IPS-NIHi7 (cell line): ENCODE measurements at regions not wholly inside any gene's neighbourhood (a gene's known extent, or its start where the extent isn't known, plus 50 kb on each side); places are given as distances from the start of the nearest gene placed in this dataset.

Experiments
- DNase-seq: peaks from one replicate; pipeline ENCODE4 v3.0.0; 2012; ENCODE audit warnings: mixed read lengths; ENCODE audit errors: extremely low spot score

DNA sequence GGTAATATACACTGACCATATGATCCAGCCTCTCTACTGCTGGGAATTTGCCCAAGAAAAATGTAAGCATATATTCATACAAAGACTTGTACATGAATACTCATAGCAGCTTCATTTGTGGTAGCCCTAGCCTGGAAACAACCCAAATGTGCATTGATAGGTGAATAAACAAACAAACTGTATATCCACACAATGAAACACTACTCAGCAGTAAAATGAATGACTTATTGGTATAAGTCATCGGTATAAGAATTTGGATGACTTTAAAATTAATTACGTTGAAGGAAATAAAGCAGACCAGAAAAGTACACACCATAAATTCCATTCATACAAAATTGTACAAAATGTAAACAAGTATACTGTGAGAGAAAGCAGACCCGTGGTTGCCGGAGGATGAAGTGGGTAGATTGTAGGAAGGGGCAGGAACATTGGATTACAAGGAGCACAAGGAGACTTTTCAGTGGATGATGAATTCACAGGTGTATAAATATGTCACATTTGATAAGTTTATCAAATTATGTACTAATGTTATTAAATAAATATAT, 376.7 kb downstream of the TDRD15 start:
- no peak for DNase-seq

- DNase-seq: peak; percentile 10
Measured at GRCh38 chr2:21501376-21502027, 377.7 kb downstream of the TDRD15 start.

GRCh38 chr2:21515903-21516302, 392.1 kb downstream of the TDRD15 start:
- no peak for DNase-seq

GRCh38 chr2:21519412-21519811, 395.6 kb downstream of the TDRD15 start:
- DNase-seq: no peak

DNA sequence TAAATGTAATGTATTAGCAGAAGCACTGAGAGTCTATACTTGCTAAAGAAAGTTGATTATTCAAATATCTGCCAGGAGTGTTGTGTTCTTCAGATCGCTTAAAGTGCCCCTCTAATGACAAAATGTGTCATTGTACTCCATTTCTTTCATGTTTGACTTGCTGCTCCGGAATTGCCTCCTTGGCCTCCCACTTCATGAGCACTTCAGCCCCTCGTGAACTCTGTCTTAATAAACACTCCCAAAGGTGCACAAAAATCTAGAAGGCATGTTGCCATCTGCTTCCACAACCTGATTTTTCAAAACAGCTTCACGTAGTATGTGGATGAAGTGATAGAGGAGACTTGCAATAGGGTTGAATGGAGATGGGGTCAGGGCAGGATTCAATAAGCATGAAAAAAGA, 396.1 kb downstream of the TDRD15 start:
- no peak for DNase-seq

DNA sequence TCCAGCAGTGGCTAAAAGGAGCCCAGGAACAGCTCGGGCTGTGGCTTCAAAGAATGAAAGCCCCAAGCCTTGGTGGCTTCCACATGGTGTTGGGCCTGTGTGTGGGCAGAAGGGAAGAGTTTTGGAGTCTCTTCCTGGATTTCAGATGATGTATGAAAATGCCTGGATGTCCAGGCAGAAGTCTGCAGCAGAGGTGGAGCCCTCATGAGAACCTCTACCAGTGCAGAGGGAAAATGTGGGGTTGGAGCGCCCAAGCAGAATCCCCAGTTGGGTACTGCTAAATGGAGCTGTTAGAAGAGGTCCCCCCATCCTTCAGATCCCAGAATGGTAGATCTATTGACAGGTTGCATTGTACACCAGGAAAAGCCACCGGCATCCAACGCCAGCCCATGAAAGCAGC, 412.1 kb downstream of the TDRD15 start:
- no peak for DNase-seq

DNA sequence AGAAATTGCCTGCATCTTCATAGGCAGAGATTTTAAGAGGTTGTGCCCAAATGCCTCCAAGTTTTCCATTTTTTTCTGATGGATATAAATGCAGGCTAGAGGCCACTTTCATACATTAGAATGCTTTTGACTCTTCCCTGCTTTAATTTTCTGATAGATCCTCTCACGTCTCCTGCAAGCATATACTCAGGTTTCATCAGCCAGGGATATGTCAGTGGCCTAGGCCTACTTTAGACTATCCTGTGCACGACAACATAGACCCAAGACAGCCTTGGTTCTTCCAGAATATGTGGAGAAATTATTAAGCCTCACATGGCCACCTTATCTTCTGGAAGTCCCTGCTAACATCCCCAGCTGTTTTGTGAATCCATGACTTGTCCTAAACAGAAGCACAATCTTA, 415.9 kb downstream of the TDRD15 start:
- DNase-seq: no peak

- DNase-seq: no peak
Measured at GRCh38 chr2:21543630-21544029, 419.9 kb downstream of the TDRD15 start.

DNA sequence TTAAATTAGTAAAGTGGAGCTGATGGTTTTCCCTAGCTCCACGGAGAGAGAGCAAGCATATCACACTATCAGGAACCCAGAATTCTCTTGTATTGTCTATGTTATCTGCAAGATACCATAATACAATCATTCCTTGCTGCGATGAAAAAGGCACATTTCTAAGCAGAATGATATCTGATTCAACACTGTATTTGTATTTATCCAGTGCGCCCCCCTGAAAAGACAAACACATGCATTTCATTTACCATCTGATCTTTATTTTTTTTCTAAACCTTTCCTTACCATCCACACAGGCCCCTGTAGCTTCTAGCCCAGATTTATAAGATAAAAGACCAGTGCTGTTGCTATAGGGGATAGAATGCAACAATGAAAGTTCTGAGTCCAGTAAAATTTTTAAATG, 420.6 kb downstream of the TDRD15 start:
- DNase-seq: no peak

GRCh38 chr2:21552981-21553380, 429.2 kb downstream of the TDRD15 start:
- DNase-seq: no peak

DNA sequence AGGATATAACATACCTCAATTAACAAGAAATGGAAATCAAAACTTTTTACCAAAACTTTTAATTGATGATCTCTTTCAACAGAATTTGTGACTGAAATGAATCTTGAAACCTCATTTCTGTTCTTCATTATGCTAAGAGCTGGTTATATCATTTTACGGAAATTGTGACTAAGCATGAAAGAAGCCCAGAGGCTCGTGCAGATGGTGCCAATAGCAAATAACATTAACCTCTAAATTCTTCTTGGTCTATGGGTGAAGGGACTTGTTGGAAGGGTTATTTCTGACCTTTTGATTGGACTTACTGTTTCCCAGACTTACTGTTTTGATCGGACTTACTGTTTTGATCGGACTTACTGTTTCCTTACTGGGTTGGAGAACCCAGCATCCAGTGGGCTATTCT, 435.6 kb downstream of the TDRD15 start:
- no peak for DNase-seq

GRCh38 chr2:21561965-21562364, 438.2 kb downstream of the TDRD15 start:
- no peak for DNase-seq

GRCh38 chr2:21567395-21567794, 443.6 kb downstream of the TDRD15 start:
- DNase-seq: no peak

- DNase-seq: no peak
Measured at GRCh38 chr2:21571686-21572085, 447.9 kb downstream of the TDRD15 start.

DNA sequence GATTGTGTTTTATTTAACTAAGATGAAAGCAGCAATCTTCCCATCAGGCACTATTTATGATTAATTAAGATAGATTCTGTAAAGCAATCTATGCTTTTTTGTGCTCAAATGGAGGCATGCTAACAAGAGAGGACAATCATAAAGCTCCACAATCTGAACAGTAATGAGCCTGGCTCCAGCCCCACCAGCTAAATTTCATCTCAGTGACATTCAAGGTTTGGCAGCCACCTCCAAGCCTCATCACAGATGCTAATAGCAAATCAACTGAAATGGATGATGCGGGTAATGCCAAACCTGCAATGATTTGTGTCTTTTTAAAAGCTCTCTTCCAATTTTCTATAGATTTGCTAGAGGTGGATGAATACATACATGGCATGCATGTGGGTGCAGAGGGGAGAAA, 456.6 kb downstream of the TDRD15 start:
- no peak for DNase-seq

DNA sequence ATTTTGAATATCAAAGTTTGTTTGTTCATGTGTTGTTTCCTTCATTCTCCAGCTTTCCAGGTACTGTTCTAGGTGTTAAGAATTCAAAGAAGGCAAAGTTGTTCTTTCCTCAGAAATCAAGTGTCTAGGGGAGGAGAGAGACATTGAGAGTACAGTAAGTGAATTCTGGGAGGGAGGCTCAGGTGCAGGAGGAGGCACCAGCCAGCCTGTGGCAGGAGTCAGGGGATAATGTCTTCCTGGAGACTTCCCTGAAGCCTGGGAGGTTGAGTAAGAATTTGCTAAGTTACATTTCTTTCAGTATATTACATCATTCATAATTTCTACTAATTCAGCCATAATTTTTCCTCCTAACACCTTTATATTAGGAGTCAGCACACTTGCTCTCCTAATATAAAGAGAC, 462.1 kb downstream of the TDRD15 start:
- no peak for DNase-seq

DNA sequence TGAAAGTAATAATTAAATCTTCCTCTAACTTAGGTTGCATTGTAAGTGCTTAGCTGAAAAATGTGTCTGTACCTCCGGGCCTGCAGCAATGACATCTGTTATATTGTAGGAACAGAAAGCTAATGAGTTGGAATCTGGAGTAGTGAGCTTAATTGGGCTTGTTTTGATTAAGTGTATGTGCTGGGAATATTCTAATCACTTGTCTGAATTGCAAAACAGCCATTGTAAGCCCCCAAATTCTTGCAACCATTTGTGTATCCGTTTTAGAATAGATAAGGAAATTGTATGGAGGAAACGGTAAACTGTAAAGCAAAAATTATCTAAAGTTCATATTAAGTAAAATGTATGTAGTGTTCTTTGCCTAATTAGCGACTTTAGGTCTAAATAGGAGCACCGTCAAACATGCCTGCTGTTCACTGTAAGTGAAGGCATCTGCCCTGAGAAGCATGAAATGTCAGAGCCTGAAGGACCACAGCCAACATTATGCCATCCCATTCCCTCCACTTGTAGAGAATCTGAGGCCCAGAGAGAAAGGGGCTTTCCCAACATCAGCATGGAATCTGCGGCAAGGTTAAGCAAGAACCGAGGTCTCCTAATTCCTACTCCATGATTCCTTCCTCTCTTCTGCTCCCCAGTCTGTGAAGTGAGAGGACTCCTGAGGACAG, 466.4 kb downstream of the TDRD15 start:
- DNase-seq: no peak

DNA sequence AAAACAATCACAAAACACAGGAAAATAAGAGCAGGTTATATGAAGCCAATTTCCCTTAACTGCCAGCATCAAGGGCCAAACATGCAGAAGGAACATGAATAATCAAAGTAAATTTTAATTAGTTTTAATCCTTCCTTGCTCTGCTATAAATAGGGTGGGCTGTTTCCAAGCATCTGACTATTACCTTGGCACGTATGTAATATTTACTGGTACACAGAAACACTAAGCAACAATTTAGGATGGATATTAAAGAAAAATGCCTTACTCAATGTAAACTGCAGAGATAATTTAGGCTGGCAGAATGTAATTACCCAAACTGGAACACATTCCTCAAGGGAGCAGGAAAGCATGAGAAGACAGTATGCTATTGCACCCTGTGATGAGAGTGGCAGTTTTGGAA, 468.2 kb downstream of the TDRD15 start:
- no peak for DNase-seq

DNA sequence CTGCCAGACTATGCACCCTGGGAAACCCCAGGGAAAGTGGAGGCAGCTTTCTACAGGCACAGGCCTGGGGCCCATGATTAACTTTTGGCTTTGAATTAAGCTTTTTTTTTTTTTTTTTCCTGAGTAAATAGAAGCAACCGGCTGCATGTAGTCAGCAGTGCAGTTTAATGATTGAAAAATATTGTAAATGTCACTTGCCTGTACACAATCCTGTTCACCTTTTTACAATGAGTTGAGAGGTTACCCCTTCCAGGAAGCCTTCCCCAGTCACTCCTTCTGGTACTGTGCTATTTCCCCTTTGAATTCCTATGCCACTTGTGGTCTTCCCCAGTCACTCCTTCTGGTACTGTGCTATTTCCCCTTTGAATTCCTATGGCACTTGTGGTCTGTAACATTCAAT, 475.6 kb downstream of the TDRD15 start:
- DNase-seq: no peak

GRCh38 chr2:21602789-21603188, 479.0 kb downstream of the TDRD15 start:
- DNase-seq: no peak

GRCh38 chr2:21607572-21607971, 483.8 kb downstream of the TDRD15 start:
- no peak for DNase-seq

- DNase-seq: no peak
Measured at GRCh38 chr2:21610304-21610703, 486.5 kb downstream of the TDRD15 start.

DNA sequence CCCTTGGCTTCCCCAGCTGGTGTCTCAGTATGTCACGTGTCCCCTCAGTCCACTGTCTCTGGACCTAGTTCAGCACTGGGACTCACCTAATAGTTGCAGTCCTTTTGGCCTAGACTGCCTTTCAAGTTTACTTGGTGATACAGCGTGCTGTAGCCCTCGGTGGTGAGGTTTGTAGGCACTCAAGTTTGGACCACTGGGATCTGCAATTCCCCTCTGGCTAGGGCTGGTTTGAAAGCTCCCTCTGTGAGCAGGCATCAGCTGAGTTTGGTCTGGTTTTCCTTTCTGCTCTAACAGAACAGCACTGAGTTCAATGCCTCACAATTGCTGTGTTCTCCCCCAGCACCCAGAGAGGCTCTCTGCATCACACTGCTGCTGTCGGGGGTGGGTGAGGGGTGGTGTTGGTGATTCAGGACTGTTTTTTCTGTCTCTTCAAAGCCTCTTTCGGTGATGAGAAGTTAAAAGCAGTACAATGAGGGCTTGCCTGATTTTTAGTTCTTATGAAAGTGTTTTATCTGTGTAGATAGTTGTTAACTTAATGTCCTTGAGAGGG, 494.2 kb downstream of the TDRD15 start:
- DNase-seq: no peak
